HG02763 (cell line): ENCODE measurements at regions not wholly inside any gene's neighbourhood (a gene's known extent, or its start where the extent isn't known, plus 50 kb on each side); places are given as distances from the start of the nearest gene placed in this dataset.

Experiments used
- ATAC-seq: cut with Tn5 transposase; IDR thresholded peaks from one replicate; pipeline ENCODE4 v1.9.1; 2021; ENCODE audit warnings: mild to moderate bottlenecking, moderate library complexity; ENCODE audit not compliant: unreplicated experiment

- ATAC-seq = no peak
Measured at GRCh38 chr18:78898635-78899034, 81.0 kb upstream of the SALL3 start.

- ATAC-seq = no peak
Measured at GRCh38 chr18:78899241-78899640, 80.4 kb upstream of the SALL3 start.

- no peak for ATAC-seq
Measured at GRCh38 chr18:78900938-78901909, 78.4 kb upstream of the SALL3 start.

GRCh38 chr18:78901923-78902794 lies 77.5 kb upstream of the SALL3 start:
- ATAC-seq = no peak

GRCh38 chr18:78902795-78903435 lies 76.7 kb upstream of the SALL3 start:
- ATAC-seq = no peak

GRCh38 chr18:78903436-78904178 lies 76.0 kb upstream of the SALL3 start:
- no peak for ATAC-seq

GRCh38 chr18:78904179-78904531 lies 75.5 kb upstream of the SALL3 start:
- ATAC-seq = no peak

- no peak for ATAC-seq
Measured at GRCh38 chr18:78905334-78905733, 74.3 kb upstream of the SALL3 start.

- no peak for ATAC-seq
Measured at GRCh38 chr18:78906066-78906465, 73.6 kb upstream of the SALL3 start.

- ATAC-seq = no peak
Measured at GRCh38 chr18:78908462-78909260, 71.0 kb upstream of the SALL3 start.

- no peak for ATAC-seq
Measured at GRCh38 chr18:78911751-78912283, 67.8 kb upstream of the SALL3 start.

GRCh38 chr18:78912336-78912735 lies 67.3 kb upstream of the SALL3 start:
- ATAC-seq = no peak

GRCh38 chr18:78912844-78913243 lies 66.8 kb upstream of the SALL3 start:
- ATAC-seq = no peak

GRCh38 chr18:78913395-78913794 lies 66.2 kb upstream of the SALL3 start:
- ATAC-seq = no peak

- no peak for ATAC-seq
Measured at GRCh38 chr18:78913830-78914231, 65.8 kb upstream of the SALL3 start.

- no peak for ATAC-seq
Measured at GRCh38 chr18:78914249-78914935, 65.2 kb upstream of the SALL3 start.

GRCh38 chr18:78915446-78916008 lies 64.1 kb upstream of the SALL3 start:
- ATAC-seq = no peak

- ATAC-seq = no peak
Measured at GRCh38 chr18:78918707-78919106, 60.9 kb upstream of the SALL3 start.

- ATAC-seq = no peak
Measured at GRCh38 chr18:78919956-78920355, 59.7 kb upstream of the SALL3 start.
